Heart left ventricle (tissue), 13 donors: ENCODE measurements at regions not wholly inside any gene's neighbourhood (a gene's known extent, or its start where the extent isn't known, plus 50 kb on each side); places are given as distances from the start of the nearest gene placed in this dataset.
"Not testable (repeated sequence)": the region's sequence is repeated elsewhere in the genome, so short reads cannot be mapped to it uniquely, and the experiment has no call there.

Experiments used
- POLR2A ChIP-seq, 2 donors: fragments of 450-650 bp; IDR thresholded peaks; one replicate each; pipeline ENCODE4 v1.6.1; 2017; ENCODE audit warnings: antibody characterized with exemption in 2 of 2, mild to moderate bottlenecking in 2 of 2, moderate library complexity in 2 of 2
- TF ChIP-seq, protein P1 (sequence below), 12 donors: fragments of 200-600 bp; sonication (generic) in 4 of 12; IDR thresholded peaks; one replicate each; pipeline versions ENCODE4 v1.5.0 to v1.8.0; 2018 to 2022; ENCODE audit warnings: antibody characterized with exemption in 12 of 12, mild to moderate bottlenecking in 5 of 12
- donor health status: ischemic (EF 13 %, LVEDD 7.1; RV severe dilation, severe dysfunction).
- donor health status: DM: no; HTN: yes; CAD: no.
- donor health status: DM: no; HTN: no; CAD: no.
- donor health status: ischemic (EF 25% LVEDD 6.9; RV normal size, moderate dysfunction).
- donor health status: ischemic (EF 25% LVEDD 5.7; RV mildly dilated, moderate dysfunction).
- donor health status: ischemic (EF 35%, LVEDD 5.7; RV mildly dilated, moderate dysfunction).
- donor health status: nonischemic (EF 11% LVEDD 7.7; RV severe dilation, severe dysfunction).
- donor health status: DM: yes; HTN: yes; CAD: no.
- donor health status: PGD.
- donor health status: ischemic (EF 29% LVEDD 5.4; RV normal size, mild dysfunction).
- donor health status: nonischemic (EF 23%, LVEDD 6.1; RV moderate dilation, normal function).

GRCh38 chr2:51263101-51263500 lies 231.2 kb upstream of the NRXN1 start:
- not testable (repeated sequence) for TF ChIP-seq POLR2A (IDR thresholded peaks at IDR 0.05)
- TF ChIP-seq, protein P1, sequence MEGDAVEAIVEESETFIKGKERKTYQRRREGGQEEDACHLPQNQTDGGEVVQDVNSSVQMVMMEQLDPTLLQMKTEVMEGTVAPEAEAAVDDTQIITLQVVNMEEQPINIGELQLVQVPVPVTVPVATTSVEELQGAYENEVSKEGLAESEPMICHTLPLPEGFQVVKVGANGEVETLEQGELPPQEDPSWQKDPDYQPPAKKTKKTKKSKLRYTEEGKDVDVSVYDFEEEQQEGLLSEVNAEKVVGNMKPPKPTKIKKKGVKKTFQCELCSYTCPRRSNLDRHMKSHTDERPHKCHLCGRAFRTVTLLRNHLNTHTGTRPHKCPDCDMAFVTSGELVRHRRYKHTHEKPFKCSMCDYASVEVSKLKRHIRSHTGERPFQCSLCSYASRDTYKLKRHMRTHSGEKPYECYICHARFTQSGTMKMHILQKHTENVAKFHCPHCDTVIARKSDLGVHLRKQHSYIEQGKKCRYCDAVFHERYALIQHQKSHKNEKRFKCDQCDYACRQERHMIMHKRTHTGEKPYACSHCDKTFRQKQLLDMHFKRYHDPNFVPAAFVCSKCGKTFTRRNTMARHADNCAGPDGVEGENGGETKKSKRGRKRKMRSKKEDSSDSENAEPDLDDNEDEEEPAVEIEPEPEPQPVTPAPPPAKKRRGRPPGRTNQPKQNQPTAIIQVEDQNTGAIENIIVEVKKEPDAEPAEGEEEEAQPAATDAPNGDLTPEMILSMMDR (IDR thresholded peaks at IDR 0.05) = not testable (repeated sequence)
